Brain microvascular endothelial cell (primary cell): ENCODE measurements at regions not wholly inside any gene's neighbourhood (a gene's known extent, or its start where the extent isn't known, plus 50 kb on each side); places are given as distances from the start of the nearest gene placed in this dataset.

Source experiments
- DNase-seq: peaks from one replicate; pipeline ENCODE4 v3.0.0-alpha.2; 2020
- H3K27ac ChIP-seq: fragments of 250-450 bp; sonication (Bioruptor Pico); 2 replicates; pipeline ENCODE4 v1.5.1; 2020; ENCODE audit warnings: mild to moderate bottlenecking, moderate library complexity
- H3K27me3 ChIP-seq: fragments of 250-450 bp; sonication (Bioruptor Pico); replicated peaks from 2 replicates; pipeline ENCODE4 v1.5.1; 2020; ENCODE audit warnings: mild to moderate bottlenecking
- H3K36me3 ChIP-seq: fragments of 250-450 bp; sonication (Bioruptor Pico); replicated peaks from 2 replicates; pipeline ENCODE4 v1.5.1; 2020; ENCODE audit warnings: mild to moderate bottlenecking
- H3K4me3 ChIP-seq: 2 replicates; pipeline ENCODE4 v1.5.1; 2011; ENCODE audit warnings: low read depth, mild to moderate bottlenecking, control low read depth, low read length, moderate library complexity
- in situ Hi-C: cut with HindIII; loops from 2 replicates; pipeline ENCODE4 v1.10.0; 2017; ENCODE audit warnings: low sequenced_read_pairs, low pct_ligation_motif_present
- TF ChIP-seq, protein P1 (sequence below): IDR thresholded peaks from 2 replicates; pipeline ENCODE4 v1.5.1; 2011; ENCODE audit warnings: low read depth, mild to moderate bottlenecking, moderate library complexity, low read length, control low read depth, inconsistent platforms; ENCODE audit errors: missing control alignments

- Histone ChIP-seq H3K27ac (no peak overlapping the region), H3K4me3 (no peak overlapping the region), H3K27me3 (no peaks in the 10 kb centered on the region), H3K36me3 (no peaks in the 10 kb centered on the region)
- no peak for DNase-seq
- TF ChIP-seq, protein P1, sequence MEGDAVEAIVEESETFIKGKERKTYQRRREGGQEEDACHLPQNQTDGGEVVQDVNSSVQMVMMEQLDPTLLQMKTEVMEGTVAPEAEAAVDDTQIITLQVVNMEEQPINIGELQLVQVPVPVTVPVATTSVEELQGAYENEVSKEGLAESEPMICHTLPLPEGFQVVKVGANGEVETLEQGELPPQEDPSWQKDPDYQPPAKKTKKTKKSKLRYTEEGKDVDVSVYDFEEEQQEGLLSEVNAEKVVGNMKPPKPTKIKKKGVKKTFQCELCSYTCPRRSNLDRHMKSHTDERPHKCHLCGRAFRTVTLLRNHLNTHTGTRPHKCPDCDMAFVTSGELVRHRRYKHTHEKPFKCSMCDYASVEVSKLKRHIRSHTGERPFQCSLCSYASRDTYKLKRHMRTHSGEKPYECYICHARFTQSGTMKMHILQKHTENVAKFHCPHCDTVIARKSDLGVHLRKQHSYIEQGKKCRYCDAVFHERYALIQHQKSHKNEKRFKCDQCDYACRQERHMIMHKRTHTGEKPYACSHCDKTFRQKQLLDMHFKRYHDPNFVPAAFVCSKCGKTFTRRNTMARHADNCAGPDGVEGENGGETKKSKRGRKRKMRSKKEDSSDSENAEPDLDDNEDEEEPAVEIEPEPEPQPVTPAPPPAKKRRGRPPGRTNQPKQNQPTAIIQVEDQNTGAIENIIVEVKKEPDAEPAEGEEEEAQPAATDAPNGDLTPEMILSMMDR, result no peak
- in situ Hi-C loops, result no loop called here
These were observed 119.7 kb upstream of the RBPJ start for GRCh38 chr4:26201120-26201519.

DNA sequence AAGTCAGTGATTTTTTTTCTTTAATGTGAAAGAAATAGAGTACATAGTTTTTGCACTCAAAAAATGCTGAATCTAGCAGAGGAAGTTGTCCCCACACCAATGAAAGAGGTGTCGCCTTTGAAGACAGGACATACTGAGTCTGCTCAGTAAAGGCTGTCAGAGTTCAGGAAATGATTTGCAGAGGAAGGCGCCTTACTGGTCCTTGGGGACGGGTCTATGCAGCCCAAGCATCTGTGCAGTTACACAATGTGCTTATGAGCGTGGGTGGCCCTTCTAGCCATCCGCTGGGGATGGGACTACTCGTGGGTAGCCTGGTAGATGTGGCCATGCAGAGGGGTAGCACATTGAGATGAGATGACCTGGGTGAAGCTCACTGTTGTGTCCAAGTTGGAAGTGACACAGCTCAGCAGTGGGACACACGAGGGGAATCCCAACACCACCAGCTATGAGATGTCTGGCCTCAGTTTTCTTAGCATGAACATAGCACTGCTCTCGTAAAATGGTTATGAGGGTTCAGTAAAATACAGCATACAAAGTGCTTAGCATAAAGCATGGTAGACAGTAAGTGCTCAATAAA, 116.5 kb upstream of the RBPJ start:
- H3K27me3 ChIP-seq, result no peaks in the 10 kb centered on the region
- TF ChIP-seq, protein P1, result no peak
- in situ Hi-C loops, result no loop called here
- H3K36me3 ChIP-seq, result no peaks in the 10 kb centered on the region
- no peak overlapping the region for H3K27ac ChIP-seq
- DNase-seq, result no peak
- H3K4me3 ChIP-seq, result no peak overlapping the region

GRCh38 chr4:26204911-26205370, 115.9 kb upstream of the RBPJ start:
- Histone ChIP-seq H3K36me3 (no peaks in the 10 kb centered on the region), H3K27ac (no peak overlapping the region), H3K27me3 (no peaks in the 10 kb centered on the region), H3K4me3 (no peak overlapping the region)
- DNase-seq, result no peak
- in situ Hi-C loops, result no loop called here
- TF ChIP-seq, protein P1, result no peak

DNA sequence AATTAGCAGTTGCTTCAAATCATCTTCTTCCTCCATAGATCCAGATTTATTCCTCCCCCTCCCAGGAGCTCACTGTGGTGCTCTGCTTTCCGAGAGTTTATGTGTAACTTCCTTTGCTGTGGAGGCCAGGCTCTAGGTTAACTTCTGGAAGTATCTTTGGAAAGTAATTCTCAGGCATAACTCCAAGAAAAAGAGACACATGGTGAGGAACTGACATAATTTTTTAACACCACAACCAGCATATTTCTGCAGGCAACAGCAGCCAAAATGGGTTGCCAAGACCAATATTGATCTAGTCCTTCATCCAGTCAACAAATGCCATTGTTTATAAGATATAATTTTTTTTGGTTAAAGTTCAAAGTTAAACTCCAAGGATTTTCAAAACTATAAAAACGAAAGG, 114.5 kb upstream of the RBPJ start:
- DNase-seq, result peak; percentile 68
- Histone ChIP-seq H3K27ac (no peak overlapping the region), H3K4me3 (no peak overlapping the region), H3K27me3 (no peaks in the 10 kb centered on the region), H3K36me3 (no peaks in the 10 kb centered on the region)
- in situ Hi-C loops, result no loop called here
- TF ChIP-seq, protein P1, result no peak

DNA sequence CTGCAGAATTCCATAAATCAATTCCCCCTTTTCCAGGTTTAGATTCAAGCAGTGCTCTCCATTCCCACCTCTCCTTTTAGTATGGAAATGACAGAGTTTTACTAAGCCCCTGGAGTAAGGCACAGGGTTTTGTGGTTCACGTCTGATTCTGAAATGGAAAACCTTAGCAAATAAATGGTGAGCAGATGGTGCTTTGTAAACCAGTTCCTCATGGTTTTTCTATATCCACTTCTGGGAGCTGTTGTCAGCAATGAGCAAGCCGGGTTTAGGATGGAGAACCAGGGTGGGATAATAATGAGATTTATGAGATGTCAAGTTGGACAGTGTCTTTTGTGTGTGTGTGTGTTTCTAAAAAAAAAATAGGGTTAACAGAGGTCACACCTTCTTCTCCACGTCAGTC, 113.8 kb upstream of the RBPJ start:
- Histone ChIP-seq H3K36me3 (no peaks in the 10 kb centered on the region), H3K4me3 (no peak overlapping the region), H3K27ac (no peak overlapping the region), H3K27me3 (no peaks in the 10 kb centered on the region)
- TF ChIP-seq, protein P1, result no peak
- in situ Hi-C loops, result no loop called here
- DNase-seq, result no peak

GRCh38 chr4:26207631-26208030, 113.2 kb upstream of the RBPJ start:
- H3K4me3 ChIP-seq, result no peak overlapping the region
- H3K27me3 ChIP-seq, result no peaks in the 10 kb centered on the region
- H3K27ac ChIP-seq, result no peak overlapping the region
- H3K36me3 ChIP-seq, result no peaks in the 10 kb centered on the region
- in situ Hi-C loops, result no loop called here
- DNase-seq, result no peak
- TF ChIP-seq, protein P1, result no peak
